ENCODE measurements at regions not wholly inside any gene's neighbourhood (a gene's known extent, or its start where the extent isn't known, plus 50 kb on each side); places are given as distances from the start of the nearest gene placed in this dataset.
A peak's percentile ranks its signal among the peaks of the same experiment; 100 is the strongest.

GRCh38 chr18:45363196-45363595 lies 252.1 kb upstream of the SLC14A2 start:
- Mint-ChIP-seq H3K4me1 (no peaks in the 10 kb centered on the region), H3K27me3 (peaks cover 4% of the 10 kb centered on the region), H3K4me3 (no peak overlapping the region), H3K36me3 (no peaks in the 10 kb centered on the region), H3K9me3 (ENCODE audit: low read depth) (no peaks in the 10 kb centered on the region), H3K27ac (no peak overlapping the region)
- CTCF ChIA-PET = no interaction called here
- DNase-seq (no peak), ATAC-seq (no peak)

- no peaks in the 10 kb centered on the region for H3K9me3 Mint-ChIP-seq (ENCODE audit: low read depth)
- H3K27me3 Mint-ChIP-seq = peaks cover 15% of the 10 kb centered on the region
- no peak for ATAC-seq
- no peak overlapping the region for H3K4me3 Mint-ChIP-seq
- DNase-seq = no peak
- no peaks in the 10 kb centered on the region for H3K36me3 Mint-ChIP-seq
- CTCF ChIA-PET = no interaction called here
- no peak overlapping the region for H3K27ac Mint-ChIP-seq
- no peaks in the 10 kb centered on the region for H3K4me1 Mint-ChIP-seq
Measured at GRCh38 chr18:45365835-45366234, 249.4 kb upstream of the SLC14A2 start.

GRCh38 chr18:45370255-45371010 lies 244.8 kb upstream of the SLC14A2 start:
- Mint-ChIP-seq H3K36me3 (no peaks in the 10 kb centered on the region), H3K9me3 (ENCODE audit: low read depth) (no peaks in the 10 kb centered on the region), H3K4me1 (no peaks in the 10 kb centered on the region), H3K4me3 (no peak overlapping the region), H3K27me3 (peaks cover 25% of the 10 kb centered on the region), H3K27ac (no peak overlapping the region)
- DNase-seq (no peak), ATAC-seq (no peak)
- CTCF ChIA-PET = no interaction called here

- CTCF ChIA-PET = no interaction called here
- no peak for ATAC-seq
- Mint-ChIP-seq H3K4me1 (no peaks in the 10 kb centered on the region), H3K27me3 (peaks cover 44% of the 10 kb centered on the region), H3K27ac (no peak overlapping the region), H3K36me3 (no peaks in the 10 kb centered on the region), H3K4me3 (no peak overlapping the region), H3K9me3 (ENCODE audit: low read depth) (no peaks in the 10 kb centered on the region)
- no peak for DNase-seq
Measured at GRCh38 chr18:45373286-45373880, 241.9 kb upstream of the SLC14A2 start.

- H3K4me3 Mint-ChIP-seq = no peak overlapping the region
- peaks cover 43% of the 10 kb centered on the region for H3K27me3 Mint-ChIP-seq
- ATAC-seq (no peak), DNase-seq (no peak)
- no peaks in the 10 kb centered on the region for H3K9me3 Mint-ChIP-seq (ENCODE audit: low read depth)
- CTCF ChIA-PET = interaction anchor here (1.2 kb wide), 1 partner anchor 12 kb away, joined by 3 read pairs; no protein-coding TSS in a partner anchor
- no peaks in the 10 kb centered on the region for H3K4me1 Mint-ChIP-seq
- H3K27ac Mint-ChIP-seq = no peak overlapping the region
- no peaks in the 10 kb centered on the region for H3K36me3 Mint-ChIP-seq
Measured at GRCh38 chr18:45374236-45374635, 241.0 kb upstream of the SLC14A2 start.

GRCh38 chr18:45374878-45375630 lies 240.2 kb upstream of the SLC14A2 start:
- Mint-ChIP-seq H3K36me3 (no peaks in the 10 kb centered on the region), H3K4me3 (no peak overlapping the region), H3K4me1 (no peaks in the 10 kb centered on the region), H3K27me3 (peaks cover 46% of the 10 kb centered on the region), H3K9me3 (ENCODE audit: low read depth) (no peaks in the 10 kb centered on the region), H3K27ac (no peak overlapping the region)
- no peak for DNase-seq
- CTCF ChIA-PET = interaction anchor here (1.2 kb wide), 1 partner anchor 11 kb away, joined by 3 read pairs; no protein-coding TSS in a partner anchor
- ATAC-seq = no peak

GRCh38 chr18:45376193-45376592 lies 239.1 kb upstream of the SLC14A2 start:
- DNase-seq = no peak
- CTCF ChIA-PET = no interaction called here
- H3K9me3 Mint-ChIP-seq (ENCODE audit: low read depth) = no peaks in the 10 kb centered on the region
- ATAC-seq = no peak
- no peak overlapping the region for H3K4me3 Mint-ChIP-seq
- no peaks in the 10 kb centered on the region for H3K36me3 Mint-ChIP-seq
- peaks cover 41% of the 10 kb centered on the region for H3K27me3 Mint-ChIP-seq
- no peak overlapping the region for H3K27ac Mint-ChIP-seq
- no peaks in the 10 kb centered on the region for H3K4me1 Mint-ChIP-seq

GRCh38 chr18:45378308-45378707 lies 237.0 kb upstream of the SLC14A2 start:
- peaks cover 3% of the 10 kb centered on the region for H3K4me1 Mint-ChIP-seq
- CTCF ChIA-PET = no interaction called here
- ATAC-seq (no peak), DNase-seq (no peak)
- H3K4me3 Mint-ChIP-seq = no peak overlapping the region
- H3K27ac Mint-ChIP-seq = no peak overlapping the region
- peaks cover 43% of the 10 kb centered on the region for H3K27me3 Mint-ChIP-seq
- H3K9me3 Mint-ChIP-seq (ENCODE audit: low read depth) = no peaks in the 10 kb centered on the region
- no peaks in the 10 kb centered on the region for H3K36me3 Mint-ChIP-seq

- DNase-seq = no peak
- Mint-ChIP-seq H3K36me3 (no peaks in the 10 kb centered on the region), H3K27ac (no peak overlapping the region), H3K9me3 (ENCODE audit: low read depth) (no peaks in the 10 kb centered on the region), H3K4me3 (no peak overlapping the region), H3K4me1 (peaks cover 3% of the 10 kb centered on the region), H3K27me3 (peaks cover 47% of the 10 kb centered on the region)
- CTCF ChIA-PET = no interaction called here
- no peak for ATAC-seq
Measured at GRCh38 chr18:45378933-45379332, 236.3 kb upstream of the SLC14A2 start.

- CTCF ChIA-PET = interaction anchor here (1.1 kb wide), 1 partner anchor 167 kb away, joined by 4 read pairs; no protein-coding TSS in a partner anchor
- no peaks in the 10 kb centered on the region for H3K36me3 Mint-ChIP-seq
- DNase-seq = no peak
- H3K27ac Mint-ChIP-seq = no peak overlapping the region
- ATAC-seq = no peak
- no peak overlapping the region for H3K4me3 Mint-ChIP-seq
- no peaks in the 10 kb centered on the region for H3K9me3 Mint-ChIP-seq (ENCODE audit: low read depth)
- peaks cover 3% of the 10 kb centered on the region for H3K4me1 Mint-ChIP-seq
- H3K27me3 Mint-ChIP-seq = peaks cover 45% of the 10 kb centered on the region
Measured at GRCh38 chr18:45379903-45380302, 235.4 kb upstream of the SLC14A2 start.

GRCh38 chr18:45381282-45381681 lies 234.0 kb upstream of the SLC14A2 start:
- peaks cover 48% of the 10 kb centered on the region for H3K27me3 Mint-ChIP-seq
- no peak overlapping the region for H3K4me3 Mint-ChIP-seq
- peaks cover 3% of the 10 kb centered on the region for H3K4me1 Mint-ChIP-seq
- CTCF ChIA-PET = interaction anchor here (1.1 kb wide), 1 partner anchor 168 kb away, joined by 4 read pairs; no protein-coding TSS in a partner anchor
- ATAC-seq = no peak
- no peak for DNase-seq
- no peaks in the 10 kb centered on the region for H3K9me3 Mint-ChIP-seq (ENCODE audit: low read depth)
- H3K36me3 Mint-ChIP-seq = no peaks in the 10 kb centered on the region
- no peak overlapping the region for H3K27ac Mint-ChIP-seq

GRCh38 chr18:45383228-45383627 lies 232.0 kb upstream of the SLC14A2 start:
- peaks cover 42% of the 10 kb centered on the region for H3K27me3 Mint-ChIP-seq
- H3K4me3 Mint-ChIP-seq = no peak overlapping the region
- no peaks in the 10 kb centered on the region for H3K36me3 Mint-ChIP-seq
- ATAC-seq (no peak), DNase-seq (no peak)
- CTCF ChIA-PET = no interaction called here
- no peak overlapping the region for H3K27ac Mint-ChIP-seq
- no peaks in the 10 kb centered on the region for H3K9me3 Mint-ChIP-seq (ENCODE audit: low read depth)
- peaks cover 3% of the 10 kb centered on the region for H3K4me1 Mint-ChIP-seq

GRCh38 chr18:45384137-45384961 lies 230.9 kb upstream of the SLC14A2 start:
- H3K4me3 Mint-ChIP-seq = no peak overlapping the region
- no peaks in the 10 kb centered on the region for H3K36me3 Mint-ChIP-seq
- ATAC-seq (peak; percentile 47), DNase-seq (peak; percentile 55)
- H3K27me3 Mint-ChIP-seq = peaks cover 41% of the 10 kb centered on the region
- no peak overlapping the region for H3K27ac Mint-ChIP-seq
- peaks cover 3% of the 10 kb centered on the region for H3K4me1 Mint-ChIP-seq
- CTCF ChIA-PET = interaction anchor here (0.6 to 1.7 kb wide), 6 partner anchors 88 to 1904 kb away, joined by 3 to 6 read pairs (median 4); no protein-coding TSS in a partner anchor
- no peaks in the 10 kb centered on the region for H3K9me3 Mint-ChIP-seq (ENCODE audit: low read depth)

Data from activated CD8-positive, alpha-beta memory T cell treated with anti-CD3 and anti-CD28 coated beads, Interleukin-2, amount 10 ng/mL, durations not matched to agents 7 days and 5 days (primary cell).